ENCODE measurements at regions not wholly inside any gene's neighbourhood (a gene's known extent, or its start where the extent isn't known, plus 50 kb on each side); places are given as distances from the start of the nearest gene placed in this dataset.

DNA sequence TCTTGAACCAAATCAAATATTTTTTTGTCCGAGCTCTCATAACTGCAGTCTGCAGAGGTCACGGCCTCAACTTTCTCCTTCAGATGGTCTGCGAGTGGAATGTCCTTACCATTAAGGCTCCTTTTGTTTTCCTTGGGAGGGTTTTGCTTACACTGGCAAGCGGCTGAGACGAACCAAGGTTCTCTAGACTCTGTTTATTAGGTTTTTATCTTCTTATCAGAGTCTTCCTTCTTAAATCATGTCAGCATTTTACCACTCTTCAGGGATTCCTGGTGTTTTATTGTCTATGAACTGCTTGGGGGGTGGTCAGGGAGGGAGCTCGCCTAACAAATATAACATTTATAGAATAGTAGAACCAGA is 773.7 kb upstream of the NR2F2 start:
- DNase-seq, result no peak

DNA sequence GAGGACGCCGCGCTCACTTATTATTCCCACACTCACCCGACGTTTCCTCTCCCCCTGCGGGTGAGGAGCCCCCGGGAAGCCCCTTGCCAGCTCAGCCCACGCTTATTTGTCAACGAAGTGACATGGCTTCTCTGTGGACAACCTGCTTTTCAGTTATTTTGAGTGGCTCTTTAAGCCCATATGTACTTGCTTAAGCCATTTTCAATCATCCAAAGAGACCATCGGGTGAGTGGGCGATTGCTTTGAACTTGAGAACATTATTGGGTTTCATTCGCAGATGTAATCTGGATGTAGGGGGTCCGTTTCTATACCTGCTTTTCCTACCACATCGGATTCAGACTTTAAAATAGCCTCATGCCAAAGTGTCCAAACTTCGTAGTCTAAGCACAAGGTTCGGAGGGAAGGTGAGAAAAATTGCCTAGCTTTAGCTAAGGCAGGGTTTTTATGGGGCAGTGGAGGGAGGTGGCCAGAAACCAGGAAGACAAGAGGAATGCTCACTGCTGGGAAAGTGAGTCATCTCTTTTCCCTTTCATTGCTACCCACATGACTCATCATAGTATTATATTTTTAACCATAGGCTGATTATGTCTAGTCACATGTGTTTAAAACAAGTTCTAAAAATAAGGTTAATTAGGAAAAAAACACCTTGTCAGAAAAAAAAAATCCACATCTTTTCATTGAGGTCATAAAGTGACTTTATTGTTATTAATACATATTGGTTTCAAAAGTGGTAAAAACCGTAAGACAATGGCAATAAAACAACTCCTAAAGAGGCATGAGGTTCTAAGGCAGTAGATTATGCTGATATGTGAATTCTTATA is 773.1 kb upstream of the NR2F2 start:
- no peak for DNase-seq

DNA sequence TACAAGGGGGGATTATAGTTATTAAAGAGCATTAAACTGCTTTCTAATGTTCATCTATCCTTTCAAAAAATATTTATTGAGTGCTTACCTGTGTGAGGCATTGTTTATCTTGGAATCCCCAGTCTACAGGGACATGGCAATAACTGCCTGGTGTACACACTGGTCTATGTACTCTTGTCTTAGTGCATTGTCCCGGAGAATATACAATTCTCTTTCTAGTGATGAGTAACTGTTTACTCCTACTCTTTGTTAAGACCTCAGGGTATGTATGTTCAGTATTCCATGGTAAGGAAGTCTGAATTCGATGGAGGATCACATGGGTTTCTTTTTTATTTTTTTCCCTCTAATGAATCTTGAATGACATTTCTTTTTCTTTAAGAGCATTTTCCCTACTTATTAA is 772.4 kb upstream of the NR2F2 start:
- no peak for DNase-seq

DNA sequence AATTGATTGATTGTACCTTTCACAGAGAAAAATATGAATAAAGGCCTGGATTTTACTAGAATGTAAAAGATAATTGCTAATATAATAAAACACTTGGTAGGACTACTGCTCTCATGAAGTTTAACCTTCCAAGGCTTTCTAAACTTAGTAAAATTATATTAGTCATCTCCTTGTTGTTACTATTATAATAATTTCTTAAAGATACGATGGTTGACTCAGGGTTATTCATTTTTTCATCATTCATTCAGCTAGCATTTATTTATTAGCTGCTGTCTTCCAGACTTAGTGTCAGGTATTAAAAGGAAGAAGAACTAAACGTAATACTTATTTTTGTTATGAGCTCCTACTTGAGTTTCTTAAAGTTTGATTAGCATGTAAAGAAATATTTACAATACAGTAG is 771.6 kb upstream of the NR2F2 start:
- no peak for DNase-seq

DNA sequence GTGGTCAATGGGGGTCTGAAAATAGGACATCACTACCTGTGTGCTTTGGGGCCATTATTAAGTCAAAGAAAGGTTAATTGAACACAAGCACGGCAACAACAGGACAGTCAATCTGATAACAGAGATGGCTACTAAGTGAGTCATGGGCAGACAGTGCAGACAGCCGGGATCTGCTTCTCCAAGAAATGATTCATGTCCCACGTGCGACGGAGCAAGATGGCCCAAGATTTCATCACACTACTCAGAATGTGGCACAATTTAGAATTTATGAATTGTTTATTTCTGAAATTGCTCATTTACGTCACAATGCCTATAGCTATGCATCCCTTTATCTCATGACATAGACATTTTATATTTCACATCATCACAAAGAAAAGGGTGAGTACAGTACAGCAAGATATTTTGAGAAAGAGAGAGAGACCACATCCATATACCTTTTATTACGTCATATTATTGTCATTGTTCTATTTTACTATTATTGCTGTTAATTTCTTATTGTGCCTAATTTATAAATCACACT is 770.6 kb upstream of the NR2F2 start:
- no peak for DNase-seq

DNA sequence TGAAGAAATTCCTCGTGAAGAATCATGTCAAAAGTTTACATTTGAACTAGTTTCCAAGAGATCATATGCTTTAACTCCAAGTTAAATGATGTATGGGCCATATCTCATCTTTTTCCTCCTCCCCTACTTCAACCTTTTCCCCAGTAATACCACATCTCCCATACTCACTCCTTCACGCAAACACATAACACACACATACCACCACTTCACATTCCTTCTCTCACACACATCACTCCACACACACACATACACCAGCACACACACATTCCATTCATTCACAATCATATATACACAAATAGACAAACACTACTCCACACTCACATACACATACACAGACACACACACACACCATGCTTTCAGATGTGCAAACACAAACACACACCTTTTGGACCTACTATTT is 769.0 kb upstream of the NR2F2 start:
- DNase-seq, result no peak

DNA sequence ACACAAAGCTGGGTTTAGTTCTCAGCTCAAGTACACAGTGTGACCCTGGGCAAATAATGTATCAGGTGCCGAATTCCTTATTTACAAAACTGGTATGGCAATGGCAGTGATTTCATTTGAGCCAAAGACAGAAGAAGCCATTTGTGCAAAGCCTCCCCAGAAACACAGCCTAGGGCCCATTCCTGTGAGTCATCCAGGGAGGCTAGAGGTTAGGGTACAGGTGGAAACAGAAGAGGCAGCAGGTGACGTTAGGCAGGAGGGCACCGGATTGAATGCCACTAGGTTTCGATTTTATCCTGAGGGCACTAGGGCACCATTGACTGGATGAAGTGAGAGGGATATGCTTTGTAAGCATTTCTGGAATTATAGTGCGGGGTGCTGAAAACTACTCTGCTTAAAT is 766.9 kb upstream of the NR2F2 start:
- DNase-seq, result no peak

DNA sequence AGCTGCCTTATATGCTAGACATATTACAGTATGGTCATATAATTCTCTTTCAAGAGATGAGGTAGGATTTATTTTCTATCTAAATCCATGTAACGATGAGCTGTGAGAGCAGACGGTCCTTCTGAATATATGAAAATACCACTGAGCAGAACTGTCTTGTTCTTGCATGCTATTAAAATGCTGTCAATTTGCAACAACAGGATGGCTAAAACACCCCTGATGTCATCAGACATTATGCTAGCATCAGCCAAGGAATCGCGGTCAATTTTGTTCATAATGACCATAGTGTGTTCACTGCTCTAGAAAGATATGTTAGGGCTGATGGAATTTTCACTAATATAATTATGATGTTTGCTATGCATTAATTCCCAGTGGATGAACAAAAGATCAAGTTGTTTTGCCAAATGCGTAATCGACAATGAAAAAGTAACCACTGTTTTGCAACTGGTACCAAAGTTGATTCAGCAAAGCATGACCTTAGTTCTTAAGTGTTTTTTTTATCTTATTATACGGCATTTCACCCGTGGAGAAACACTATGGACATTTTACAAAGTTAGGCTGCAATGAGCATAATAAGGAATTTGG is 765.4 kb upstream of the NR2F2 start:
- DNase-seq, result no peak

DNA sequence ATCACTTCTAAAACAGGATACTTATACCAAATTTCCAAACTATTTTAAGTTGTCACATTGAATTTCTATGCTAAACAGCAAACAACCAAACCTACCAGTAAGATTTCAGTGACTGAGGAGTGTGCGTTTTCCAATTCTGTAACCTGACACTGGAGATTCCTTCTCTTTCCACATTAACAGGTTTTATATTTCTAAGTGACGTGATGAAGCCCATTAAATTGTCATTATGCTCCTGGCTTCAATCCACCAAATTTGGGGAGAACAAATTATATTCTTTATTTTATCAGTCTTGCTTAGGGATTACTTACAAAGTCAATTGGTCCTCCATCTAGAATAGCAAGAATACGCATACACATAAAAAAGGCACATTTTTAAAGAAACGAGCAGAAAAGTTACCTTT is 764.8 kb upstream of the NR2F2 start:
- no peak for DNase-seq

DNA sequence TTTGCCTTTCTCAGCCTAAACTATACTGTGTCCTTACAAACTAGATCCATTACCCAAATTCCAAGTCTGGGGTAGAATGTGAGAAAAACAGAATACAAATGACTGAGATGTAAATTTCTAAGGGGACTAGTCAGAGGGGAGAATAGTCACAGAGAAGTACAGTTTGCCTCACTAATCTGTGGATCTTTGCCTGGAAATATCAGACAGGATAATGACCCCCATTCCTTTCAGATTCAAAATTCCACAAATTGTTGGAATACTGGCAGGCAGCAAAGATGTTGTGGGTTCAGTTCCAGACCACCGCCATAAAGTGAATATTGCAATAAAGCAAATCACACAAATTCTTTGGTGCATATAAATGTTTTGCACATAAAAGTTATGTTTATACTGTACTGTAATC is 762.8 kb upstream of the NR2F2 start:
- DNase-seq, result no peak

DNA sequence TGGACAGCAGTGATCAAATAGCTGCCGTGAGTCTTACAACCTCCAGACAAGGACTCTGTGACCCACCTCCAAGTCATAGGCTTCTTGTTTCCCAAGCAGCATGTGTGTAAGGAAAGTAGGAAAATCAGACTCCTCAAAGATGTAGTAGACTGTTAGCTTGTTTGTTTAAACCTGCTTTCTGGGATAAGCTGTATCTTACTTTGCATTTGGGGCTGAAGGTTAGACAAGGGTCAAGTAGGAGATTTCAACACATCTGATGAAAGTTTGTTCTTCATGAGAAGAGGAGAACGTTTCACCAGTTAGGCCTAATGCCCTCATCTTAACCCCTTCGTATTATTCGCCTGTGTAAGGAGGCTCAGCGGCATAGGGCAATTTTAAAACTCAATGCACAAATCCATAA is 756.4 kb upstream of the NR2F2 start:
- DNase-seq, result no peak

DNA sequence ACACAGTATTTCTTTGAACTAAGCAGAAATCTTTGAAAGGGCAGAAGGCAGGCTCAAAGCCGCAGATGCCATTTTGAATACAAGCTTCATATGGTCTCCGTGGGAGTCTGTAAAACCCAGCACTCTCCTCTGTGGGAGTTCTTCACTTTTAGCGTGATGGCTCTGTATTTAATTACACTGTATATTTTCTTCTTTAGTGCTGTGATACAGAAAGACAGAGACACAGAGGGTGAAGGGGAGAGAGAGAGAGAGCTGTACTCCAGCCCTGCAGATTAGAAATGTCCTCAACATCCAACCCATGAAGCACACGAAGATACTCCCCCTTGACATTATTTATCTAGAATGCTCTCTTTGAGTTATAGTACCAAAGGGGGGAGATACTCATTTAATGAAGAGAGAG is 752.6 kb upstream of the NR2F2 start:
- no peak for DNase-seq

DNA sequence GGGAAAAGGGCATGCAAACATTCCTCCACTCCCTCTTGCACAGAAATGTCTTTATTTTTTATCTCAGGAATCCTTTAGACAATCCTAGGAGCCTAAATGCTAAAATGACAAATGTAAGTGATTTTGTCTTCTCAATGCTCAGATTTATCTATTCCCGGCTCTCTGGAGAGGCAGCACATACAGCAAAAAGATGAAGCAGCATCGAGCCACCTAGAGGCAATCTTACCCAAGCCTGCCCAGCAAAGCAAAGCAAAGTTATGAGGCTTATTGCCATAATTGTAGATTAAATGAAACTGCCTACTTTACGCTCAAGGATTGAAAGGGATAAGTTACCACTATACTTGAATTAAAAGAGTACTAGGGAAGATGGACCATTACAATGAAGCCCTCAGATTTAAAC is 750.4 kb upstream of the NR2F2 start:
- no peak for DNase-seq

DNA sequence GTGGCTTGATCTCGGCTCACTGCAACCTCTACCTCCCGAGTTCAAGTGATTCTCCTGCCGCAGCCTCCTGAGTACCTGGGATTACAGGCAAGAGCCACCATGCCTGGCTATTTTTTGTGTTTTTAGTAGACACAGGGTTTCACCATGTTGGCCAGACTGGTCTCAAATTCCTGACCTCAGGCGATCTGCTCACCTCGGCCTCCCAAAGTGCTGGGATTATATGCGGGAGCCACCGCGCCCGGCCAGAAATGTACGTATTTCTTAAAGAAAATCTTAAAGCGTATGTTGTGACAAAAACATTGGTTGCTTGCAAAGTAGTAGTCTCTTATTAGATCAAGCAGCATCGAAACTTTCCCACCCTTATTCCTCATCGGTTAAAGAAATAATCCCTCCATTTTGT is 748.9 kb upstream of the NR2F2 start:
- DNase-seq, result no peak

DNA sequence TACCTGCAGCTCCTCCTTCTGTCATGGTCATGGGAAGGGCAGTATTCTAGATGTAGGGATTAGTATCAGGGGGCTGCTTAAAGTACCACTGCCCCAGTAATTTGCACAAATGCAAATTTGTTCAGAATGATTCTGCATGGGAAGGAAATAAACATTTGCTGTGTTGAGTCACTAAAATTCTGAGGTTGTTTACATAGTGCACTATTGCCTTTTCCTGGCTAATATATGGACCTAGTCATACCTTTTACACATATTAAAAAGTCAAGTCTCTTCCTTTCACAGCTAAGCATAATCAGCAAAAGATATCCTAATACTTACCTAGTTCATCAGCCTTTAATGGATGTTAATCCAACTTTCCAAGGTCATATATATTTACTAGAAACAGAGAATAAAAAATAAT is 746.4 kb upstream of the NR2F2 start:
- no peak for DNase-seq

DNA sequence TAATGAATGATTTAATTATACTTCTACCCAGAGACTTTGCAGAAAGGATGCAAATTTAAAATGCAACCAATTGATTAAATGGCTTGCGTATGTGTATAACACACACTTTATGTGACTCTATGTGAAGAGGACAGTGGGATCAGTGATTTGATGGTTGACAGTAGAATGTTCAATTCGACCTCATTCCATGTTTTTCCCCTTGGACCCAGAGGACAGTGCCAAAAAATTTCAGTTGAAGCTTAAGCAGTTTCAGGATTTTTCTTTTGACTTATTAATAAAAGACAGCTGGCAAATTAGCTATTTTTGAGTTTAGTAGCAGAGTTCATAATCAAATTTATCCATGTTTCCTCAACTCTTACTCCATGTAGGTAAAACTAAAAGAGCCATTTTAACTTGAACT is 742.4 kb upstream of the NR2F2 start:
- no peak for DNase-seq

DNA sequence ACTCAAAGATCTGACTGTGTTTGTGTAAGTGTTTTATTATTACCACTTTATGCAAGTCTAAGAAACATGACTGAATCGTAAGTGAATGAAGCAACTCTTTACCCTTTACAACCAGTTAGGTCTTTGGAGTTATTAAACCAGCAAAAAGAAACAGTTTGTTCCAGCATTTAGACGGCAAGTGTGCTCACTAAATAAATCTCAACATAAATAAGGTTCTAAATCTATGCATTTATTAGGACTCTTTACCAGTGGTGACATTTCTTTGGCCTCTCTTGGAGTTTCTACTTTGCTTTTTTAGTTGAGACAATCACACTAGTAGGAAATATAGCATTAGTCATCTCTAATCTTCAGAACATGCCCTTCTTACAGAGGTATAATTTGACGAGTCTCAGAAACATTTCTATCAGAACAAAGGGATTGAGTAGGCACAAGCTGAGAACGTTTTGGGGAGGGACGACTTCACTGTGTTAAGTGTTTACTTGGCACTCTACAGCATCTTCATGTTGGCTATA is 739.9 kb upstream of the NR2F2 start:
- no peak for DNase-seq

DNA sequence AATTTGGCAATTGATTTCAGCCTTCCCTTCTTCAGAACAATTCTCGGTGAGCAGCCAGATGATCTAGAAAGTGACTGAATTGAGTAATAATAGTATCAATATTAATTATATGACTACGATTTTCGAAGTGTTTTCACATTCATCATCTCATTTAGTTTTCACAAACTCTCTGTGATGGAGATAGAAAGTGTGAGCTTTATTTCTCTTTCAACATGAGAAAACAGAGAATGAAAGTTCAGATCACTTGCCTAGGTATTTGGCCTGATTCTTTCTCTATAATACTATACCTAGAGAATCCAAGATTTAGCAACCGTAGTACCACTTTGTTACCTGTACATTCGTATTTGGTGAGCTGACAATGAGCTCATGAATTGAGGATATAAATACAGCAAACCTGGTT is 739.2 kb upstream of the NR2F2 start:
- no peak for DNase-seq

DNA sequence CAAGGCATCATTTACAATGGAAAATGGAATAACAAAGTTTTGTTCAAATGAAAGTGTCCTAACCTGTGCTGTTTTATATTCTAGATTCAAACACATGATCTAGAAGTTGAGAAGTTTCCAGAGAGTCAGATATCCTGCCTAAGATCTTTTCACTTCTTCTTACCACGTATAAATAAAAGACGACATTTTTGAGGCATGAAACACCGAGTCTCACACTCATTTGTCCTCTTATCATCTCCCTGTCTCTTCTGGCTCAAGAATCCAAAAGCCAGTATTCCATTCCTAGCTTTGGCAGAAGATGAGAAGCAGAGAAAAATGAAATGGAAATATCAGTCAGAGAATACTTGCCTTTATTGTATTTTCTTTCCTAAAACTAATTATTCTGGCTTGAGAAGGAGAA is 738.6 kb upstream of the NR2F2 start:
- no peak for DNase-seq

DNA sequence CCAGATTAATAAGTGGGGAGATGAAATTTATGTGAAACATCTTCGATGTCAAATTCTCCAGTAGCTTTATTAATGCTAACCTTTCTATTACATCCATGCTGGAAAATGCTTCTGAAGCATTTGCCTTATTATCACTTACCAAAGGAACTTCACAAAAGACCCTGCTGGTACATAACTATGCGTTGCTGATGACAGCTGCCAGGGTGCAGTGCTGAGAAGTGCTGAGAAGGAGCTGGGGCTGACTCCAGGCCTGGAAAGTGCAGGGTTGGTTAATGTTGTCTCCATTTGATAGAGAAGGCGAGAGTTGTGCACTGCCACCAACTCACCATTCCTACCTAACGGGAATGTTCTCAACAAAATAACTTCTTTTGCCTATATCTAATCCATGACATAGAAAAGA is 736.0 kb upstream of the NR2F2 start:
- DNase-seq, result no peak

DNA sequence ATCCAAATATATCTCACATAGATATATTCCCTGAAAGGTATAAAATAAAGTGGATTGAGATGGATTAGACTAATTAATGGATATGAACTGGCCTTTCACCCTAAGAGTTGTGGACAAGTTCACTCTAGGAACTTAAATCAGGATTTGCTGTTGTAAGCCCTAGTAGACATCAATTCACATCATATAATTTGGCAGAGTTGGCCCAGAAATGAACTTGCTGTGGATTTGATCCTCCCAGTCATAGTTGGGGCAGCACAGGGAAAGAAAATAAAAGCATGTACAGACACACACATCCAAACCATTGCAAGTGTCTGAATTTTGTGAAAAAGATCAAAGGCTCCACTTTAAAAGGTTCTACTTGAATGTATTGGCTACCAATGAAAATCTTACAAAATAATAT is 734.7 kb upstream of the NR2F2 start:
- DNase-seq, result no peak

DNA sequence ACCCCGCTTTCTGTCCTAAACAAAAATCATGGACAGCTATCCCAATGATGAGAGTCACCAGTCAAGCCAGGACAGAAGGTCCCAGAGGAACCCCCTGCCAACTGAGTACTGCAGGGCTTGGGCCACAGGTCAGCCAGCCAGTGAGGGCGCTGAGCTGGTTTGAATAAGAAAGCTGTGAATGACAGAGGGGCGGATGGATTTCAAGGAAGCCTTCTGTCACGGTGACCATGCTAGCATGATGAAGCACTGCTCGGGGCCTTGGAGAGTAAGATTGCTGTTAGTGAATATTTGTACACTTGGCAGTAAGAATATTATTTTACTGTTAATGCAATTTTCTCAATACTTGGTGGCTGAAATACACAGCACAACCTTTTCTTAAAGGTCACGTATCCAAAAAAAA is 734.0 kb upstream of the NR2F2 start:
- no peak for DNase-seq

DNA sequence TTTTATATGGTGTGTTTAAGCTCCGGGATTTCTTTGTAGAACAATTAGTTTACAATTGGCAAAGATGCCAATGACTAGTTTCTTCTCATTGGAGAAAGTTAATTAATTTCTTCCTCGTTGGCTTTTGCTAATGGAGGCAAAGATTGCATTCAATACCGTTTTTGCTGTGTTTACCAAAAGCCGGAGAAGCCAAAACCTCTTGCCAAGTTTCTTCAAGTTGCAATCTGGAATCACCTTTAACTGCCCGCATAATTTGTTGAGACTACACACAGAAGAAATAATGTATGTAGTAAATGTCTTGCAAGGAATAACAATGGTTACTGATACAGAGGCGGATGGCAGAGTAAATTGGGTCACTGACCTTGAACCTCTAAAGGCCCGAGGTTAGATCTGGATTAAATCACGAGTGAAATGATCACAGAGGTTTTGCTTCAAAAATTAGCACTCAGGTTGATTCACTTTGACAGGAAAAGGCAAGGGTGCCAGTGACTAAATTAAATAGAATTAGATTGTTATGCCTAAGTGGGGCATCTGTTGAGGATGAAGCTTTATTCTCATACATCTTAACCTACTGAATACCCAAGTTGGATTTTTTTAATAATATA is 732.1 kb upstream of the NR2F2 start:
- DNase-seq, result no peak

DNA sequence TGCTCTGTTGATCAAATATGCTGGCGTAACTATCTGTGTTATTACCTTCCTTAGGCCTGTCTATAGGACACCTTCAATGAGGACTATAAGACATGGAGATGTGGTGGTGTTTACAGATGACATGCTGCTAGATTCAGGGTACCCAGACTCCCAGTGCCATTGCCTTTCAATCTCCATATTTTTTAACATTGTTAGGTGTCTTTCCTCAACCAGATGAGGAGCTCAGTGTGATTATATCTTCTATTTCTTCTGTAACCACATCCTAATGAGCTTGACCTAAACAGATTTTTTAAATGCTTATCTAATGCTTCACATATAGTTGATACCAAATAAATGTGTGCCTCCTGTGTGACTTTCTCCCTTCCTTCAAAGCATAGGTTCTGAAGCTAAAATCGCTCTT is 730.1 kb upstream of the NR2F2 start:
- no peak for DNase-seq

All from GF-D8 (cell line).